Activated CD8-positive, alpha-beta memory T cell treated with anti-CD3 and anti-CD28 coated beads for 24 hours (primary cell): ENCODE measurements at regions not wholly inside any gene's neighbourhood (a gene's known extent, or its start where the extent isn't known, plus 50 kb on each side); places are given as distances from the start of the nearest gene placed in this dataset.

Experiments
- DNase-seq: peaks from one replicate; pipeline ENCODE4 v3.0.0-alpha.2; 2020

DNA sequence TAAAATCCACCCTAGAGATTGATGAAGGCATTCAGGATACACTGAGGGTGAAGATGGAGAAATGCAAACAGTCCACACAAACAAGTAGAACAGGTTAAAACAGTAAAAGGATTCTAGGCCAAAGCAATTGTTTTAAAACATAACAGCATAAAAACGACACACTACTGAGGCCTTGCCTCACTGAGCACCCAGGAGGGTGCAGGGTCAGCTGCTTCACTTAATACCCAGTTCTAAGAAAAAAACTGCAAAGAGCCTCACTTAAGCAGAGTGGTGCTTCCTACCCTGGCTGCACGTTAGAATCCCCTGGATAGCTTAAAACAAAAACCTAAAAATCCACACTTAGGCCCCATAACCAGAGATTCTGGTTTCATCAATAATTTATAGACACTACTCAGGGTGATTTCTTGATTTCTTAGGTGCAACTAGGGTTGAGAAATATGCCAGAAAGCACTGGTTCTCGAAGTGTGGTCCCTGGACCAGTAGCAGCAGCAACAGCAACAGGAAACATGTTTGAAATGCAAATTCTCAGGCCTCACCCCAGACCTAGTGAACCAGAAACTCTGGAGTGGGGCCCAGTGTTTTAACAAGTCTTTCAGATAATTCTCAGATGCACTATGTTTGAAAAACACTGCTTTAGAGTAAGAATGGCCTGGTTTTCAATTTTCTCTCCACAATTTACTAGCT is 279.1 kb downstream of the ZEB2 start:
- no peak for DNase-seq

DNA sequence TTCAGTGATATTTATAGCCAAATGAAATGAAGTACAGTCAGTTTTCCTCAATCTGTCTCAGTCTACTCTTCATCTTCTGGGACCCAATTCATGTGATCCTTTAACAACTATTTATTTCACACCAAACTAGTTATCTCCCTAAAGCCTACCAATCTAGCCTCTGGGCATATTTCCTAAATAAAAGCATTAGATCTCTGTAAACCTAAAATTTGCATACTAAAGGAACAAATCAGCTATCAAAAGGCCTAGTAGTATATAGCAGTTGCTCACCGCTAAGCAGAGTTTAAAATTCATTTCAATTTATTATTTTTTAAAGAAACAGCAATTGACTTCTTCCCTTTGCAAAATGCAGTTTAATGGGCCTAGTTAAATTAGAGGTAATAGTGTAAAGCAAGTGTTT is 280.2 kb downstream of the ZEB2 start:
- no peak for DNase-seq

DNA sequence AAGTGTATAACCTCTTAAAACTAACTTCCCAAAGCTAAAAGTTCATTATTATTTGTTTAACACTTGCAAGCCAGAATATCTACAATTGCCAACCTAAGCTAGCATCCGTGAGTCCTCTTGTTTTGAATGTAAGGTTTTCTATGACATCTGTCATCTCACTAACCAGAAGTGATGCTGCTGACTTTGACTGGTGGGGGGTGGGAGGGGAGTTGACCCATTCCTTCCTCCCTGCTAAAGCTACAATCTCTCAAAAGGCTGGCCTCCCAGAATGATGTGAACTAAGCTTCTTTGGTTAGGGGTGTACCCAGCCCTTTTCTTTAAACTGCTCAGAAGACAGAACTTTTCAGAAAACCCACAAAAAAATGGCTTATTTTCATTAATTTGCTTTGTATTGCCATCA is 280.6 kb downstream of the ZEB2 start:
- DNase-seq: no peak

DNA sequence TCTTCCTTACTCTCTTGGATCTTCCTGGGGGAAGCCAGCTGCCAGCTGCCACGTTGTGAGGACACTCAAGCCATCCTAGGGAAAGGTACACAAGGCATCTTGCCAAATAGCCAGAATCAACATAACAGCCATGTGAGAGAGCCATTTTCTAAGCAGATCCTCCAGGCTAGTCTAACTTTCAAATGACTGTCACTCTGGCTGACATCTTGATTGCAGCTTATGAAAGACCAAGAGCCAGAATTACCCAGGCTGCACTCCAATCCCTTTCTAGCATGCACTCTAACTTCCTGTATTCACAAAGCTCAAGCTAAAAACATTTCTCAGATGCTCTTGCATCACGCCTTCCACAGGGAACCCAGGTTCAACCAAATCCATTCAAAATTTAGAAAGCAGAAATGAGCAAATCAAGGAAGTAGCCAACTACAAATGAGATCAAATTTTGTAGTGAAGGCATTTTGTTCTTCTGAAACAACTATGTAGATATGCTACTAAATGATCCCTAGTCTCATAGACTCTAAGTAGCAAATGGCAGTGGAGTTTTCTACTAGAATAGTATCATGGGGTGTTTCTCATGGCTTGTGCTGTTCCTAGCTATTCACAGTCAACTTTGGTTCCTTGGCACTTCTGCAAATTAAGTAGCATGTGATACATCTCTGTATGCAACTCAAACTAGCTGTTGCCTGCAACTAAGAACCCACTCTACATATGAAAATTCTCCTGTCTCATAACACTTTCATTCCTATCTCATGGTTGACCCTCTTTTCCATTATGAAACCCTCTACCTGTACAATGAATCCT is 281.9 kb downstream of the ZEB2 start:
- DNase-seq: no peak

DNA sequence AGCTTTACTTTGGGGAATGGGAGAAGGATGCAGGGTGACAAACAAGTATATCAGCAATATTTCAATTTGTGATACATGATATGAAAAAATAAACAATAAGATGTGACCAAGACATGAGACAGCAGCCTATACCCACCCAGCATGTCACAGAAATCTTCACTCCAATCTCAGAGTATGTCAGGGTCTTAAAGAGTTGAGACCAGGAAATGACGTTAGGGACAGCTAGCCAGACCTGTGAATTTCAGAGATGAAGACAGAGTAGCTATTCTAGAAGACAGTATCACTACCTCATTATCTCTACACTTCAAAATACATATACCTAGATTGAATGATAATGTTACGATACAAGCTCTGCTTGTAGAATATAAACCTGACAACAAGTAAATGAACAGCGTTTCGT is 282.8 kb downstream of the ZEB2 start:
- no peak for DNase-seq

DNA sequence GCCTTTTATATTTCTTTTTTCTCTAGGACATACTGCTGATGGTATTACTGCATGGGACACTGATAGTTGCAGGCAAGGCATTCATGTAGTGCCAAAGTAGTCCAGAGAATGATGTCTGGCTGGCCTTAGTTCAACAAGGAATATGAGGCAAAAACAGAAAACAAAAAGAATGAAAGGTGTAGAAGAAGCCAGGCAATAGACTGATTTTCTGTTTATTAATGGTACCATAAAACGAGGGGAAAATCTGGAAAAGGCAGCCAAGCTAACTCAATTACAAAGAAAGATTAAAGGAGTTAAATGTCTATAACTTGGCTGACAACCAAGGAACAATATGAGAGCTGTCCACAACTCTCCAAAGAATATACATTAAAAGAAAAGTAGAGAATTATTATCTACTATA is 284.9 kb downstream of the ZEB2 start:
- no peak for DNase-seq

DNA sequence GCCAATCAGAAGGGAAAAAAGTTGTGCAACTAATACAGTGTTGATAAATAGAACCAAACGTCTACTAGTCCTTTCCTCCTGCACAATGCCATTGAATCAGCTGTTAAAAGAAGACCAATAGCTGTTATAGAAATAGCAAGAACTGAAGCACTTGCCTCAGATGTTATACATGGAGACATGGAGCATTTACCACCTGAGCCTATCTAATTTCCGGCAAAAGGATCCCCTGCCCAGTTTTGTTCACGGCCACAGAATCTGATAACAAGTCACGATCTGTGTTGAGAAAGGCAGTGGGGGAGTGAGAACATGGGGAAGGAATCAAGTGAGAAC is 285.4 kb downstream of the ZEB2 start:
- DNase-seq: no peak

DNA sequence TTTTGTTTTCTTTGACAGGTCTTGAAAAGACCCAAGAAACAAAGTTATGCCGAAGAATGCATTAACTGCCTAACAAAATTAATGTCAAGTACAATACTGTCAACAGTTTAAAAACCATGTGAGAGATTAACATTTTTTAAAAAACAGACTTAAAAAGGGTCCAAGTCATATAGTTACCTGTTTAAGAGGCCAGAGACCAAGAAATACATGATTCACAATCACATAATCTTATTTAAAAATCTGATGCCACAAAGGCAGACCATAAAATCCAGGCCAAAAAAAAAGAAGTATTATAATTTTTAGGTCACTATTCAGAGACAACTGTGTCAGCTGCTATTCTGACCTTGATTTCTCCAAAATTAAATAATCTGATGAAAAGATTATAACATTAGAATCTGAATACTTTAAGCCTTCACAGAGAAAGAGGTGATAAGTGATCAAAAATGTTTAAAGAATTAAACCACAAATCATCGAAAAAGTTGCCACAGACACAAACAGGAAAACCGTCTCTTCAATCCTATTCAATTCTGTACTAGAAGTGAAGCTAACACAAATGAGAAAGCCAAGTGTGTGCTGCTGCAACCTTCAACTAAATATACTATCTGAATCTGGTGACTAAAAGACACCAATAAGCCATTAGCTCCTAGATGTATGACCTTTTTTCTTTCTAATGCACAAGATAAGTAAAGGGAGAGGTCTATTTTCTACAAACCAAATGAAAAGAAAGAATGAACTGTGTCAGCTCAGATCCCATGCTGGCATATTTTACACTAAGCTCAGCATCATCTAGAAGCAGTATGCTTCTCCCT is 286.0 kb downstream of the ZEB2 start:
- no peak for DNase-seq

DNA sequence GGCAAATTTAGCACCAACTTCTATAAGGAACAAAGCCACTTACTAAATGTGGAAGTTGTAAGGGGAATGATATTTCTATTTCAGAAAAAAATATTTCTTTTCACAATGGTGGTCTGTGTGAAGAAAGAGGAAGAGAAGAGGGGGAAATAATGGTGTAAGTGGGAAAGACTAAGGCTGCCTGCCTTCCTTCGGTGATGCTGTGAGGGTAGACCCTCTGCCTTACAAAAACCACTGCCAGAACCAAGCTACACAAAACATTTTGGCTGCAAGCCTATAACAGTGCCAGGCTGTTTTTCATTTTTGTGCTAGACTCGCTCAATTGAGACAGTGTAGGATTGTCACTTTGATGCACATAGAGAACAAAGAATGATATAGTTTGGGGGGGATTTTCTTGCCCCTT is 286.6 kb downstream of the ZEB2 start:
- no peak for DNase-seq

DNA sequence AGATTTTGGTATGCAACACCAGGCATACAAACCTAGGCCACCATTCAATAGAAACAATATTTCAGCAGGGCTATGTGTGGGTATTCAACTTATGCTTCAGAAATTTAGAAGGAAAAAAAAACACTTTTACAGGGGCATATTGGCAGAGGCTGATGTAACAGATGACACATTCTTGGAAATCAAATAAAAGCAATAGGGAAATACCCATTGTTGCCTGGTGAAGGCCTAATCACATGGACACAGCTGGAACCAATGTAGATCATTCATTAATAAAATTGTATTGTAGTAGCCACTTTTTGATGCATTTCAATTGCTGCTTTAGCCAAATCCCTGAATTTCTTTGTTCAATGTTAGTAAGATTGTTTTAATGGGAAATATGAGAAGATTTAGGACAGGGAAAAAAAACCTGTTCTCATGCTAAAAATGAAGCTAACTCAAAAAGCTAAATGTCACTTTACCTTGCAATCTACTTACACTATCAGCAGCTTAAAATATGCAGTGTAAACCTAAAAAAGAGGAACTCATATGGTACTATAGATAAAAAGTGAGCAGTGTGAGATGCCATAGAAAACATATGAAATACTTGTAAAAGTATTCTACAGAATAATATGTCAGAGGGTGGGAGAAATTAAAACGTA is 289.4 kb downstream of the ZEB2 start:
- no peak for DNase-seq

DNA sequence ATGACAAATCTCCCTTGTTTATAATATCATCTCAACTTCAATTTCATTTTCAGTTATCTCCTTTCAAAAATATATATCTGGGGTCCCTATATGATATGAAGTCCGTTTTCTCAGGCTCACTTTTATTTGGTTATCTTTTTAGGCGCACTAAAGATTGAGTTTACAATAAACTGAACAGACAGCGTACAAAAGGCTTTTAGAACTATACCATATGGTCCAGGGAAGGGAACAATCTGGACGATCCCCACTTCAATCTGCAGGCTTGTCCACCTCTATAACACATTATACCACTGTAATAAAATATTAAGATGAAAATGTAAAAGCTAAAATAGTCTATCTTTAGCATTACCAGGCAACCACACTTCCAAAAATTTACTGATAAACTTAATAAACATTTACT is 289.9 kb downstream of the ZEB2 start:
- DNase-seq: no peak

DNA sequence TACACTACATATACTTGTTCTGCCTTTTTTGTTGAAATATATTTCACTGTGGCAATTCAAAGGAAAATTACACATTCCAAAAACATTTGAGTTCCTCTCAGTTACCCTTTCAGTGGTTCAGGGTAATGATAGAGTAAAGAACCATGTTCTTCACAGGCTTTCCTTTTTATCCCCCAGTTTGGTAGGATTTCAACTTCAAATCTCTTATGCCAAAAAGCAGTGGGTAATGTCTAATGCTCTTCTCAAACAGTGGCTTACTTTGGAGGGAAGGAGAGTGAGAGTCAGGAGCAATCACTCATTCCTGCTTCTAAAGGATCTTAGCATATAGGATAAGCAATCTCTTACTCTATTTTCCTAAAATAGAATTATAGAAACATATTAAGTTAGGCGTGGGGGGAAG is 290.6 kb downstream of the ZEB2 start:
- no peak for DNase-seq

DNA sequence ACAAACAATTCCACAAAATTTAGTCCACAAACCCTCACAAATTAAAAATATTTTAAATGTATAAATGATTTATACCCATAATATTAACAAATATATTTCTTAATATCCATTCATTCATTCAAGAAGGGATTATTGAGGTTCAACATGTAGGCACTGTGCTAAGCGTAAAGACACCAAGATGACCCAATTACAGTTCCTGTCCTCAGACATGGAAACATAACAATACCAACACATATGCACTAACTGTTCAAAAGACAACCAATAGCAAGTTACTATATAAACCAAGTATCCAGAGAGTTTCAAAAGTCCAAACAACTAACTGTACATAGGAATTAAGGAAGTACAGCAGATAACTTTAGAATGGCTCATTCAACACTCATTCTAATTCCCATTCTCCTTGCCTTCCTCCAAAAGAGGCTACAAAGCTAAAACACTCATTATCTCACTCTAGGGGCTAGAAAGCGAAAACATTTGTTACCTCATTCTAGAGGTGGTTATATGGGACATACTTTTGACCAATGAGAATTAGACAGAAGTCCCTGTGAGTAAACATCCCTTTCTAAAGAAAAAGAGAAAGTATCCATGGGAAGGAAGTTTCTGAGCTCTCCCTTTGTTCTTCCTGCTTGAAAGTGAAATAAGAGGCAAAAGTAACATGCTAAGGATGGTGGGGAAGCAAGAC is 292.4 kb downstream of the ZEB2 start:
- no peak for DNase-seq

DNA sequence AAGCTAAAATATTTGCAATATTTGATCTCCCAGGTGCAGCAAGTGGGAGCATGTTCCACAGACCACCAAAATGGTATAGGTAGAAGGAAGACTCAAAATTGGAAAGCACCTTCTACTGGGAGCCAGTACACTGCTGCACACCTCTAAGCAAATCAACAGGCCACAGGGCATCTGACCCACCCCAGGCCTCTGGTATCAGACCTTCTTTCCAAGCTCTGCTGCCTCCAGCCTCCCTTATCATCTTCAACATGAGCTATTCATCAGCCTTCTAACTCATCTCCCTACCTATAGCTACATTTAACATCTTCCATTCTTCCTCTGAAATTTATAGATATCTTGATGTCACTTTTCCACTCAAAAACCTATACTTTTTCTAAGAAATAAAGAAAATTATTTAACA is 294.8 kb downstream of the ZEB2 start:
- no peak for DNase-seq

DNA sequence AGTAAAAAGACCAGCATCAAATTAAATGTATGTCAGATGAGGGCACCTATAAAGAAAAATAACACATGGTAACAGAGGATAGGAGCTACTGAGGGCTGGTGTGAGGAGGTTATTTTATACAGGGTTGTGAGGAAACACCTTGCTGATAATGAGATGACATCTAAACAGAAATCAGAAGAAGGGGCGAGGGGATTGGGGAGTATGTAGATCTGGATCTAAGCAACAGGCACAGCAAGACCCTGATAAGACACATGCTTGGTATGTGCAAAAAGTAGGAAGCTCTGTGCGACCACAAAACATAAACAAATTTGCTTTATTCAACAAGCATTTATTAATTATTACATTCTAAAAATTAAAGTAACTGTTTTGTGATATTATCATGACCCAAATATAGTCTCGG is 295.4 kb downstream of the ZEB2 start:
- no peak for DNase-seq

DNA sequence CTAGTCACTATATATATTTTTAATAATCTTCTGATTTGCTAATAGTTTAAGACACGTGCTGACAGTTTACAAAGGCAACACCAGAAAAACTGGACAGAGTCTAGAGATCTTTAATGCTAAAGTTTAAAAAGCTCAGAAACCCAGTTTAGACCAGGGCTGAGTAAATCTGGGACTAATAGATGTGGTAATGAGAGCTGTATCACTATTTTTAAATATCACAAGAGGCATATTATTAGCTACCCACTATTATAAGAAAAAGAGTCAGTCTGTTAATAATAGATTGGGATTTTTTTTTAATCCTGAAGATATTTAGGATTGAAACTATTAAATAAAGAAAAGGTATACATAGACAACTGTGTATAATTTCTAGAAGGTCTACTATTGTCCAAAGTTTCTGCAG is 299.9 kb downstream of the ZEB2 start:
- no peak for DNase-seq

DNA sequence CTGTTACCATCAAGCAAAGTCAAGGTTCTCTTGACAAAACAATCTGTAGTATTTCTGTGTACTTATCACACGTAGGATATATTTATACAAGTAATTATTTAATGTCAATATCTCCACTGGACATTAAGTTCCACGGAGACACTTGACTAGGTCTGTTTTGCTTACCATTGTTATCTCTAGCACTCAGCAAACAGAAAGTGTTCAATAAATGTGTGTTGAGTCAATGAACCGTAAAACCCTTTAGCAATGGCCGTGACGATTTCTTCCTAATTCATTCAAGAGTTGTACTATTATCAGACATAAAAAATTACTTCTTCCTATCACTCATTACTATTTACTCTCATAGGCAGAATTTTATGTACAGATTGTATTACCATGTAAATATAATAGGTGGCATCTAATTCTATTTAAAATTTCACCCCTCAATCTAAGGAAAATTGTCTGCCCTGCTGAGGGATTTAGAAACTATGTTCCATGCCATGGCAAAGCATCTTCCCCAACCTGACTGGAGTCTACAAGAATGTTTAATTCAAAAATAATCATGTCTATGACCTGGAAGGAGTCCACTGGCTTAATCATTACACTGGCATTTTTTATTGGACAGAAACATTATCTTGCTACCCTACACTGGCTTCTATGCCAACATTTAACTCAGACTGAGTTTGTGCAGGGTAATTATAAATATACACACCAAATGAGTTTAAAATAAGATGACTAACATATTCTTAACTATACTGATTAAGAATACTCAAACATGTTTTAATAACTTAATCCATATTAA is 301.9 kb downstream of the ZEB2 start:
- no peak for DNase-seq

DNA sequence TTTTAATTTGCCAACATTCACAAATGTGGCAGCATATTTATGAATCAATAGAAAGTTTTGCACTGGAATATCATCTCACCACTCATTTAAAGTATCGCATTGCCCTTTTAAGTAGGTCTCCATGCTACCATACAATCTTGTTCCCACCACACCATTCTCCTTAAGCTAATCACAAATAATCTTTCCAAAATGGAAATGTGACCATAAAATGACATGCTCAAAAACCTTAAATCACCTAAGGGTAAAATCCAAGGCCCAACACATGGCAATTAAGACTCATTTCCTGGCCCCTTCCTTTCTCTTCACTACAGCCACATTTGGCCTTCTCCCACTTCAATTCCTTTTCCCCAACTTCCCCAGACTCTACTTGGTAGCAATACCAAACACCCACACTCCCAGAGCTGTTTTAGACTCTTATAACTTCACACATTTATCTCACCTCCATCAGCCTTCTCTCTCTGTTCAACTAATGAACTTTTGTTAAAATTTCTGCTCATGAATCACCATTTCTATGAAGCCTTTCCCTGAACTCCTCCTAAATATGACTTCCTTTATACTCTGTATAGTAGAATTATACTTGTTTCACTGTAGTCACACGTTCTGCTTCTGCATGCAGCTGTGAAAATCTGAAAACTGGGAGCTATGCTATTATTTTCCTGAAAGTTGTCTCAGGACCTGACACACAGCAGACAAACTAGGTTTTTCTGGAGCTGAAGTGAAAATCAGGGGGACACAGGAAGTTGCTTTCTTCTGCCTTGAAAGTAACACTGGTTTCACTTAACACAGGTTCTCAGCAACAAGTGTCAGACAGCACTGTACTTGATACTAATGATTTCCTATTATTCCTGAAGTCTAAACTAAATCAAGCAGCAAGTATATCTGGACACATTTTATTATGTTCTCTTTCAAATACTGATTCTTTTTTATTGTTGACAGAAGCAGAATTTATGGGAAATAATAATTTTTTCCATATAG is 303.9 kb downstream of the ZEB2 start:
- no peak for DNase-seq

DNA sequence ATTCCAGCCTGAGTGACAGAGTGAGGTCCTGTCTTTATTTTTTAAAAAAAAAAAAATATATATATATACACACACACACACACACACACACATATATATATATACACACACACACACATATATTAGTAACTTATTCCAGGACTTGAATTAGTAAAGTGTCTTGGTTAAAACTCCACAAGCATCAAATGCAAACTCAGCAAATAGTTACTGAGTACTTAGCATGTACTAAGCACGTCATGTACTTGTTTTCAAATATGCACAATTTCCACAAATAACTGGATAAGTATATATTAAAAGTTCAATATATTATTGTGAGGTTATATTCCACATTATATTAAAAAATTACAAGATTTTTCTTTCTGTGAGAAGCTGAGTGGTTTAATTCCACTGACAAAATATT is 304.7 kb downstream of the ZEB2 start:
- no peak for DNase-seq

DNA sequence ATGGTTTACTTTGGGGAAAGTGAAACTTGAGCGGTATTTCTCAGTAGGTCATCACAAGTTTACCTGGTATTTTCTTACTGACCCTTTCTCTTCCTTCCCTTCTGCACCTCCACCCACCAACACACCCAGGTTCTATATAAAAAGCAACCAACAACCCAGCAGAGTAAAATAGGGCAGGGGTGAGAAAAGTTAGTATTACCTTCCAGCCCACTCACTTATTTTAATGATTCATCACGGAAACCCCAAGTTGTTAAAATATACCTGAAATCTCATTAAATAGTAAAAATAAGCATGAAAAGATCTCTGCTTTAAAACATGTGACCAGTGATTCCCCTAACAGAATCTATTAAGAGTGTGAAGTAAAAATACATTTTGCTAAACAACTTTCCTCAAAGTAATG is 306.1 kb downstream of the ZEB2 start:
- DNase-seq: no peak

DNA sequence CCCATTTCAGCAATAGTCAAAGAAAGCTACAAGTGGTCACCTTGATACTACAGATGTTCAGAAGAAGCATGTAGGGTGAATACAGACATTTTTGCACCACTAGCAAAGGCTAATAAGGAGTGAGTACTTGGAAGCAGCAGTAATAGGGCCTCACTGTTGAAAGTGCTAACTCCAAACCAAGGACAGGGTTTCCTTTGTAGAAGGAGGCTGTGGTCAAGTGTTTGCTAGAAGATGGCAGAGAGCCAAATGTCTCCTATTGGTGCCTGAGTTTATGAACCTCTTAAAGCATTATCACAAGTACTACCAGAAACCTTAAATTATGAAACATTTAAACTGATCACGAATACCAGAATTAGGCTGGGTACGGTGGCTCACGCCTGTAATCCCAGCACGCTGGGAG is 308.1 kb downstream of the ZEB2 start:
- no peak for DNase-seq
